MM.1S (cell line): ENCODE measurements at regions not wholly inside any gene's neighbourhood (a gene's known extent, or its start where the extent isn't known, plus 50 kb on each side); places are given as distances from the start of the nearest gene placed in this dataset.

Experiments used
- EZH2 ChIP-seq: fragments of 300-600 bp; sonication (generic); optimal IDR thresholded peaks from 2 replicates; pipeline ENCODE3; 2017; ENCODE audit warnings: low read depth, mild to moderate bottlenecking, antibody characterized with exemption, low read length, mixed read lengths
- EZH2phosphoT487 ChIP-seq: fragments of 300-600 bp; sonication (generic); IDR thresholded peaks from 2 replicates; pipeline ENCODE4 v1.6.1; 2018; ENCODE audit warnings: antibody characterized with exemption, low read length
- TF ChIP-seq, protein P1 (sequence below): fragments of 300-600 bp; sonication (generic); IDR thresholded peaks from 2 replicates; pipeline ENCODE4 v1.5.1; 2016; ENCODE audit warnings: antibody characterized with exemption, low read length, mixed read lengths

DNA sequence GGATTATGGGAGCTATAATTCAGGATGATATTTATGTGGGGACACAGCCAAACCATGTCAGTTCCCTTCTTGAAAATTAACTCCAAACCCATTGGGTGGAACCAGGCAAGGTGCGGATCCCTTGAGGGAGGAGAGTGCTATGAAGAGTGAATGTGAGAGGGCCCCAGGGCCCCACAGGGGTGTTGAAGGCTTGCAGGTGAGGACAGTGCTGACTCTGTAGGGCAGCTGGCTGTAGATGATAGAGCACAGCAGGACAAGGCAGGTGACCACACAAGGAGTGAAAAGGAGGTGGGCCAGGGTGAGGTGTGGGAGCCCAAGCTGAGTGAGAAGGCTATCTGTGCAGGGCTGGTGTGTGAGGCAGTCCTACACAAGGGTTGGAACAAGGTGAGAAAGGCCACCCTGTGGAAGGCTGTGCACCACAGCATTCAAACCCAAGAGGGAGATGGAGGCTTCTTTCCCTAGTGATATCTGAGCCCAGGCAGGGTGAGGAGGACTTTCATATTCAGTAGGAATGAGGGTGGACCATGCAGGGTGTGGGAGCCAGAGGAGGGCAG, 746.0 kb upstream of the CELF2 start:
- TF ChIP-seq, protein P1, sequence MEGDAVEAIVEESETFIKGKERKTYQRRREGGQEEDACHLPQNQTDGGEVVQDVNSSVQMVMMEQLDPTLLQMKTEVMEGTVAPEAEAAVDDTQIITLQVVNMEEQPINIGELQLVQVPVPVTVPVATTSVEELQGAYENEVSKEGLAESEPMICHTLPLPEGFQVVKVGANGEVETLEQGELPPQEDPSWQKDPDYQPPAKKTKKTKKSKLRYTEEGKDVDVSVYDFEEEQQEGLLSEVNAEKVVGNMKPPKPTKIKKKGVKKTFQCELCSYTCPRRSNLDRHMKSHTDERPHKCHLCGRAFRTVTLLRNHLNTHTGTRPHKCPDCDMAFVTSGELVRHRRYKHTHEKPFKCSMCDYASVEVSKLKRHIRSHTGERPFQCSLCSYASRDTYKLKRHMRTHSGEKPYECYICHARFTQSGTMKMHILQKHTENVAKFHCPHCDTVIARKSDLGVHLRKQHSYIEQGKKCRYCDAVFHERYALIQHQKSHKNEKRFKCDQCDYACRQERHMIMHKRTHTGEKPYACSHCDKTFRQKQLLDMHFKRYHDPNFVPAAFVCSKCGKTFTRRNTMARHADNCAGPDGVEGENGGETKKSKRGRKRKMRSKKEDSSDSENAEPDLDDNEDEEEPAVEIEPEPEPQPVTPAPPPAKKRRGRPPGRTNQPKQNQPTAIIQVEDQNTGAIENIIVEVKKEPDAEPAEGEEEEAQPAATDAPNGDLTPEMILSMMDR: no peak
- TF ChIP-seq EZH2: no peak
- no peak for TF ChIP-seq EZH2phosphoT487
